Naive thymus-derived CD8-positive, alpha-beta T cell (primary cell): ENCODE measurements at regions not wholly inside any gene's neighbourhood (a gene's known extent, or its start where the extent isn't known, plus 50 kb on each side); places are given as distances from the start of the nearest gene placed in this dataset.
"Not testable (repeated sequence)": the region's sequence is repeated elsewhere in the genome, so short reads cannot be mapped to it uniquely, and the experiment has no call there.

ENCODE experiments used
- ATAC-seq, 2 donors: fragments of 150-1000 bp; cut with Tn5 transposase in 1 of 2; sonication (Bioruptor Pico), chemical (Tn5 transposase) in 1 of 2; 1 replicate in 1 of 2; 2 replicates in 1 of 2; pipeline ENCODE4 v1.10.0; 2021; ENCODE audit warnings: mild to moderate bottlenecking in 2 of 2, moderate library complexity in 2 of 2
- POLR2A ChIA-PET: fragments of 350-600 bp; sonication (Branson Sonifier 250); formaldehyde crosslinking; loops from one replicate; lab custom pipeline; 2021; ENCODE audit warnings: antibody characterized with exemption; lab: Charles Lee
- DNase-seq, 10 donors: peaks; one replicate each; pipeline versions ENCODE4 v3.0.0 to v3.0.0-alpha.2; 2020 to 2022
- H3K27ac Mint-ChIP-seq, 10 donors: one replicate each; pipeline ENCODE4 v1.8.0; 2020 to 2022; ENCODE audit warnings: mild to moderate bottlenecking in 10 of 10, mixed read lengths in 10 of 10, moderate library complexity in 4 of 10, inconsistent platforms in 1 of 10
- H3K27me3 Mint-ChIP-seq, 5 donors: one replicate each; pipeline ENCODE4 v1.8.0; 2021 to 2022; ENCODE audit warnings: mixed read lengths in 5 of 5
- H3K36me3 Mint-ChIP-seq, 3 donors: one replicate each; pipeline ENCODE4 v1.8.0; 2020 to 2022; ENCODE audit warnings: mixed read lengths in 3 of 3, mild to moderate bottlenecking in 2 of 3, inconsistent platforms in 1 of 3
- H3K4me1 Mint-ChIP-seq, 4 donors: one replicate each; pipeline ENCODE4 v1.8.0; 2021 to 2022; ENCODE audit warnings: mixed read lengths in 4 of 4
- H3K4me3 Mint-ChIP-seq, 10 donors: one replicate each; pipeline ENCODE4 v1.8.0; 2020 to 2022; ENCODE audit warnings: mild to moderate bottlenecking in 10 of 10, mixed read lengths in 10 of 10, moderate library complexity in 6 of 10, inconsistent platforms in 1 of 10
- H3K9me3 Mint-ChIP-seq, 9 donors: one replicate each; pipeline ENCODE4 v1.8.0; 2020 to 2022; ENCODE audit warnings: mixed read lengths in 9 of 9, mild to moderate bottlenecking in 3 of 9, inconsistent platforms in 1 of 9, moderate library complexity in 1 of 9

GRCh38 chr5:99438619-99439018, 509.8 kb upstream of the CHD1 start:
- ATAC-seq (no peak), DNase-seq (no peak)
- H3K27me3 Mint-ChIP-seq: no peaks in the 10 kb centered on the region
- H3K4me3 Mint-ChIP-seq: no peak overlapping the region
- no peaks in the 10 kb centered on the region for H3K4me1 Mint-ChIP-seq
- POLR2A ChIA-PET: no interaction called here
- H3K9me3 Mint-ChIP-seq: peaks cover 0 to 2% (median 0%) of the 10 kb centered on the region in 9 donors
- no peaks in the 10 kb centered on the region for H3K36me3 Mint-ChIP-seq
- no peak overlapping the region for H3K27ac Mint-ChIP-seq

- Mint-ChIP-seq H3K9me3 (peaks cover 0 to 2% (median 0%) of the 10 kb centered on the region in 9 donors), H3K27me3 (no peaks in the 10 kb centered on the region)
- POLR2A ChIA-PET: no interaction called here
These were observed 509.2 kb upstream of the CHD1 start for GRCh38 chr5:99437986-99438385.

GRCh38 chr5:99423396-99423795, 494.6 kb upstream of the CHD1 start:
- ATAC-seq, H3K4me1 Mint-ChIP-seq, POLR2A ChIA-PET, H3K4me3 Mint-ChIP-seq, DNase-seq, H3K9me3 Mint-ChIP-seq, H3K27ac Mint-ChIP-seq, H3K27me3 Mint-ChIP-seq, H3K36me3 Mint-ChIP-seq: not testable (repeated sequence)

More at GRCh38 chr5:99437986-99438385, 509.2 kb upstream of the CHD1 start:
- ATAC-seq (no peak), DNase-seq (no peak)
- no peak overlapping the region for H3K27ac Mint-ChIP-seq
- H3K4me3 Mint-ChIP-seq: no peak overlapping the region
- no peaks in the 10 kb centered on the region for H3K4me1 Mint-ChIP-seq
- no peaks in the 10 kb centered on the region for H3K36me3 Mint-ChIP-seq

DNA sequence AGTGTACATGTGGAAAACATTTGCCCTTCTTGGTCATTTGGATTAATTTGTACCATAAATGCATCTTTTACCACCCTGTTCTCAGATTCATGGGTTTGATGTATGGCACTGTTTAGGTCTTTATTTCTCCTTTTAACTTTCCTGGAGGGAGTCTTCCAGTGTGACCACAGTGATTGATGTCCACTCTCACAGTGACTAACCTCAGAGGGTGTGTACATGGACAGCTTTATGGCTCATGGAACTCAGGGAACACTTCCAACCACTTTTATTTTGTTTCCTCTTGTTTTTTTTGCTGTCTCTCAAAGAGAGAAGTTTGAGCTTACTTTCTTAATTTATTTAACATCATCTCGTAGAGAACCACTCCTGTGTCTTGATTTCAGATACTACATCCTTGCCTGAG, 489.8 kb upstream of the CHD1 start:
- ATAC-seq, H3K4me1 Mint-ChIP-seq, H3K36me3 Mint-ChIP-seq, POLR2A ChIA-PET, DNase-seq, H3K4me3 Mint-ChIP-seq, H3K27me3 Mint-ChIP-seq, H3K9me3 Mint-ChIP-seq, H3K27ac Mint-ChIP-seq: not testable (repeated sequence)

- H3K4me3 Mint-ChIP-seq, H3K27ac Mint-ChIP-seq, ATAC-seq, H3K36me3 Mint-ChIP-seq, DNase-seq, POLR2A ChIA-PET, H3K4me1 Mint-ChIP-seq, H3K9me3 Mint-ChIP-seq, H3K27me3 Mint-ChIP-seq: not testable (repeated sequence)
These were observed 481.6 kb upstream of the CHD1 start for GRCh38 chr5:99410386-99410785.

- H3K27me3 Mint-ChIP-seq, H3K4me1 Mint-ChIP-seq, ATAC-seq, H3K9me3 Mint-ChIP-seq, H3K36me3 Mint-ChIP-seq, POLR2A ChIA-PET, H3K4me3 Mint-ChIP-seq, DNase-seq, H3K27ac Mint-ChIP-seq: not testable (repeated sequence)
These were observed 476.0 kb upstream of the CHD1 start for GRCh38 chr5:99404764-99405302.

- H3K27ac Mint-ChIP-seq, H3K9me3 Mint-ChIP-seq, H3K36me3 Mint-ChIP-seq, H3K4me3 Mint-ChIP-seq, H3K4me1 Mint-ChIP-seq, H3K27me3 Mint-ChIP-seq, ATAC-seq, POLR2A ChIA-PET, DNase-seq: not testable (repeated sequence)
These were observed 471.8 kb upstream of the CHD1 start for GRCh38 chr5:99400571-99400970.

DNA sequence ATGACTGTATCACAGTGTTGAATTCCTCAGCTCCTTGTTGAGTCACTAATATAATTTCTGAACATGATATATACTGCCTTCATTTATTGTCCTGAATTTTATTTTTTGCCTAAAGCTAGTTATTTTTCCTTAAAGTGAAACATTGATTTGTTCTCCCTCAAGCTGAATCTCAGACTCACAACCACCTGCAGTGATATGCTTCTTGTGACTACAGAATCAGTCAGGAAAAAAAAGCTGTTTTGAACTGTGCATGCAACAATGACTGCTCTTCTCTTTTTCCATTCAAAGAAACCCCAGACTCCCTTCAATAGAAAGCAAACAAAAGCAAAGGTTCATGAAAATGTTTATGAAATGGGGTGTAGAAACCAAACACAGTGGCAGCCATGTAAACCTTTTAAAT, 470.2 kb upstream of the CHD1 start:
- peaks cover 0 to 24% (median 5%) of the 10 kb centered on the region in 9 donors for H3K9me3 Mint-ChIP-seq
- POLR2A ChIA-PET: no interaction called here
- H3K4me3 Mint-ChIP-seq: no peak overlapping the region
- no peaks in the 10 kb centered on the region for H3K4me1 Mint-ChIP-seq
- H3K27ac Mint-ChIP-seq: no peak overlapping the region
- no peak for DNase-seq
- H3K36me3 Mint-ChIP-seq: no peaks in the 10 kb centered on the region
- ATAC-seq: no peak
- no peaks in the 10 kb centered on the region for H3K27me3 Mint-ChIP-seq

- no peak overlapping the region for H3K27ac Mint-ChIP-seq
- peaks cover 0 to 1% (median 0%) of the 10 kb centered on the region in 3 donors for H3K36me3 Mint-ChIP-seq
- DNase-seq (no peak), ATAC-seq (no peak)
- POLR2A ChIA-PET: no interaction called here
- H3K4me1 Mint-ChIP-seq: no peaks in the 10 kb centered on the region
- peaks cover 0 to 26% (median 11%) of the 10 kb centered on the region in 9 donors for H3K9me3 Mint-ChIP-seq
- no peak overlapping the region for H3K4me3 Mint-ChIP-seq
- peaks cover 0 to 3% (median 0%) of the 10 kb centered on the region in 5 donors for H3K27me3 Mint-ChIP-seq
These were observed 457.7 kb upstream of the CHD1 start for GRCh38 chr5:99386406-99387077.

- no peak for DNase-seq
- Mint-ChIP-seq H3K36me3 (no peaks in the 10 kb centered on the region), H3K27ac (no peak overlapping the region), H3K9me3 (peaks cover 0 to 24% (median 9%) of the 10 kb centered on the region in 9 donors), H3K27me3 (peaks cover 0 to 3% (median 0%) of the 10 kb centered on the region in 5 donors), H3K4me3 (no peak overlapping the region), H3K4me1 (no peaks in the 10 kb centered on the region)
- ATAC-seq: no peak
- POLR2A ChIA-PET: no interaction called here
These were observed 450.4 kb upstream of the CHD1 start for GRCh38 chr5:99379187-99379586.

GRCh38 chr5:99378443-99378842, 449.6 kb upstream of the CHD1 start:
- Mint-ChIP-seq H3K36me3 (no peaks in the 10 kb centered on the region), H3K4me1 (no peaks in the 10 kb centered on the region), H3K4me3 (no peak overlapping the region), H3K27ac (no peak overlapping the region), H3K9me3 (peaks cover 2 to 17% (median 6%) of the 10 kb centered on the region in 9 donors), H3K27me3 (peaks cover 0 to 3% (median 0%) of the 10 kb centered on the region in 5 donors)
- POLR2A ChIA-PET: no interaction called here
- no peak for DNase-seq
- no peak for ATAC-seq

DNA sequence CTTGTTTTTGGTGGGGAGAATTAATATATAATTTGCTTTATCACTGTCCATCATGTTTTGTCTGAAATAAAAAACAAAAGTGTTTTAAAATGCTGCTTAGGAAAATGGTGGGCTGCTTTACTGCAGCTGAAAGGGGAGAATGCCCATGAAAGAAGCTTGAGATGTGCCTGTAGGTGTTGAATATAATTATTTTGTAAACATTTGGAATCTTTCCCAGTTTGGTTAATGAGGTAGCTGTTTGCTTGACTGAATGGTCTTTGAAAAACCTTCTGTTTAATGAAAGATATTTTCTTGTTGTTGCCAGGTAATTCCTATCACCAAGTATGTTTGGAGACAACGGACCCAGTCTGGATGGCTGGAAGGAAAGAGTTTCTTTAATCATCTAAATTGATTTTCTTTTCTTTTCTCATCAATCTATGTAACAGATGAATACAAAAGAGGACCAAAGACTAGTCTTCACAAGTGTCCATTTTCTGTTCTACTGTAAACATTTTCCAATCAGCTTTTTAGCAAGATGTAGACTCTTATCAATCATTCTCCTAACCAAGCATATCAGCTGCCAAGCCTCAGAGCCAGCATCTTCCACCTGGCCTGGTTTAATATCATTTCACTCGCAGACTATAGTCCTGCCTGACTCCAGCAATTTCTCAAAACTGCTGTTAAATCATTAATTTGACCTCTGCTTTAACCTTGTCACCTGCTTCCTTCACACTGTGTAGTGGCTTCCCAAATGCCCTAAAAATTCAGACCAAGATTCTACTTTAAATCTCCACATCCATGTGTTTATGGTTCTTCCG, 441.2 kb upstream of the CHD1 start:
- Mint-ChIP-seq H3K27ac (no peak overlapping the region), H3K4me3 (no peak overlapping the region), H3K36me3 (no peaks in the 10 kb centered on the region), H3K4me1 (no peaks in the 10 kb centered on the region), H3K27me3 (no peaks in the 10 kb centered on the region), H3K9me3 (peaks cover 0 to 8% (median 2%) of the 10 kb centered on the region in 9 donors)
- ATAC-seq (no peak), DNase-seq (no peak)
- POLR2A ChIA-PET: no interaction called here

DNA sequence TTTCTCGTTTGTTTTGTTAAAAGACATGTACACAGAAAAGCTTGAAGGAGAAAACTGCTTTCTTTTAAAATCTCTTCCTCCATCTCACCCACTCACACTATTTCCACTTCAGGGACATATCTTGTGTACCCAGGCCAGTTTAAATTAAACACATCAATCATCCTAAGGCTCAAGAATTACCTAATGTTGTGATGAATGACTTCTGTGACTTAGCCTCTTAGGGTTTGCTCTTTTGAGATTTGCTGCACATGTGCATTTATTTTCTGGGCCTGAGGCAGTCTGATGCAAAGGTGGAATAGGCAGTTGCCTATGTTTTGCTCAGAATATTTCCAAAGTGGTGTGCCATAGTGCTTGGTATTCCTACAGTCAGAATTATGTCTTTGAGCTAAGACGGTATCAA, 439.9 kb upstream of the CHD1 start:
- DNase-seq (no peak), ATAC-seq (no peak)
- no peaks in the 10 kb centered on the region for H3K4me1 Mint-ChIP-seq
- peaks cover 0 to 5% (median 2%) of the 10 kb centered on the region in 9 donors for H3K9me3 Mint-ChIP-seq
- H3K4me3 Mint-ChIP-seq: no peak overlapping the region
- POLR2A ChIA-PET: no interaction called here
- H3K27ac Mint-ChIP-seq: no peak overlapping the region
- H3K36me3 Mint-ChIP-seq: no peaks in the 10 kb centered on the region
- H3K27me3 Mint-ChIP-seq: no peaks in the 10 kb centered on the region
